RCC 7860 (cell line): ENCODE measurements at regions not wholly inside any gene's neighbourhood (a gene's known extent, or its start where the extent isn't known, plus 50 kb on each side); places are given as distances from the start of the nearest gene placed in this dataset.

ENCODE experiments used
- DNase-seq: peaks from one replicate; pipeline ENCODE4 v3.0.0-alpha.2; 2015; ENCODE audit warnings: low spot score
- FAIRE-seq: peaks from 2 replicates; lab custom pipeline; 2012; peaks lifted over from hg19 to GRCh38; lab: Jason Lieb, UNC

- FAIRE-seq, result no peak
- no peak for DNase-seq
These were observed 53.4 kb upstream of the FHIP2A start for GRCh38 chr10:114767986-114768821.

GRCh38 chr10:114770009-114770408 lies 51.6 kb upstream of the FHIP2A start:
- FAIRE-seq, result no peak

GRCh38 chr10:114771157-114771556 lies 50.4 kb upstream of the FHIP2A start:
- no peak for DNase-seq
- FAIRE-seq, result no peak

More at GRCh38 chr10:114770009-114770408, 51.6 kb upstream of the FHIP2A start:
- no peak for DNase-seq

DNA sequence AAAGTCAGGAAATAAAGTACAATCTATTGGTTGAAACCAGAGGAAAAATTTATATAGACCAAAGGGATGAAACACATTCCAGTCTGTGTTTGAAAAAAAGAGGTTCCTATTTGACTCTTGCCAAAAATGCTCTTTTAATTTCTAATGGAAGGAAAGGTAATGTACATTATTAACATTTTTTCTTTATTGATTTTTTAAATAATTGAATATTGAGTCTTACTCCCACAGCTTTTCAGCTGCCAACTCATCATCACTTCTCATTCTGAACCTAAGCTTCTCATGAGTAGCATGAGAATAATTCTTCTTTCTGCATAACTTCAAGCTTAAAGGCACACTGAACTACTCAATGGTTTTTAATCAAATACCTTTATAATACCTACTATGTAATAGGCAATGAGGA lies 49.8 kb upstream of the FHIP2A start:
- no peak for FAIRE-seq
- no peak for DNase-seq
